ENCODE measurements at regions not wholly inside any gene's neighbourhood (a gene's known extent, or its start where the extent isn't known, plus 50 kb on each side); places are given as distances from the start of the nearest gene placed in this dataset.

GRCh38 chr16:80299416-80299815, 241.4 kb upstream of the DYNLRB2 start:
- no peak for DNase-seq

GRCh38 chr16:80298676-80299075, 242.1 kb upstream of the DYNLRB2 start:
- DNase-seq: no peak

GRCh38 chr16:80296034-80296433, 244.8 kb upstream of the DYNLRB2 start:
- DNase-seq: no peak

GRCh38 chr16:80294172-80294571, 246.6 kb upstream of the DYNLRB2 start:
- DNase-seq: no peak

GRCh38 chr16:80288616-80289015, 252.2 kb upstream of the DYNLRB2 start:
- no peak for DNase-seq

GRCh38 chr16:80287674-80288073, 253.1 kb upstream of the DYNLRB2 start:
- DNase-seq: no peak

GRCh38 chr16:80285104-80285503, 255.7 kb upstream of the DYNLRB2 start:
- DNase-seq: no peak

GRCh38 chr16:80283466-80284392, 257.1 kb upstream of the DYNLRB2 start:
- DNase-seq: no peak

- no peak for DNase-seq
Observed at GRCh38 chr16:80280557-80280956, 260.2 kb upstream of the DYNLRB2 start.

GRCh38 chr16:80279656-80280055, 261.1 kb upstream of the DYNLRB2 start:
- no peak for DNase-seq

- no peak for DNase-seq
Observed at GRCh38 chr16:80277182-80277581, 263.6 kb upstream of the DYNLRB2 start.

- DNase-seq: no peak
Observed at GRCh38 chr16:80274576-80275191, 266.1 kb upstream of the DYNLRB2 start.

GRCh38 chr16:80273635-80274538, 266.9 kb upstream of the DYNLRB2 start:
- no peak for DNase-seq

- no peak for DNase-seq
Observed at GRCh38 chr16:80265624-80266306, 275.0 kb upstream of the DYNLRB2 start.

GRCh38 chr16:80263848-80264694, 276.7 kb upstream of the DYNLRB2 start:
- no peak for DNase-seq

GRCh38 chr16:80263181-80263823, 277.5 kb upstream of the DYNLRB2 start:
- DNase-seq: no peak

- no peak for DNase-seq
Observed at GRCh38 chr16:80260906-80261311, 279.9 kb upstream of the DYNLRB2 start.

GRCh38 chr16:80259290-80259805, 281.4 kb upstream of the DYNLRB2 start:
- DNase-seq: no peak

- DNase-seq: no peak
Observed at GRCh38 chr16:80258407-80258806, 282.4 kb upstream of the DYNLRB2 start.

- DNase-seq: no peak
Observed at GRCh38 chr16:80254970-80255369, 285.8 kb upstream of the DYNLRB2 start.

GRCh38 chr16:80253741-80254140, 287.1 kb upstream of the DYNLRB2 start:
- no peak for DNase-seq
